ENCODE measurements at regions not wholly inside any gene's neighbourhood (a gene's known extent, or its start where the extent isn't known, plus 50 kb on each side); places are given as distances from the start of the nearest gene placed in this dataset.

DNA sequence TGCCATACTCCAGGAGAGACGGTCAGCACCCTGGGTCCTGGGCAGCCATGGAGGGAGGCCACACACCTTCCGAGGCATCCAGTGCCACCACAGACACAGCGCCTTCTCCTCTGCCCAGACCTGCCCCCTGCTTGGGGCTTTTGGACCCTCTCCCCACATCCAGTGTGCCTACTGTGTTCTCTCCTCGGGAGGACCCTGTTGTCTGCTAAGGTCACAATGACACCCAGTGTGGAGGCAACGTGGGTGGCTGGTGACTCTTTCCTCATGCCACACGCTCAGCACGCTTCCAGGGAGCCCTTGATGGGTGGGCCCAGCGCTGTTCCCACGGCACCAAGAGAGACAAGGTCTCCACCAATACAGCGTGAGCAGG, 251.9 kb downstream of the EIPR1 start:
- Histone ChIP-seq H3K9me3 (ENCODE audit: control insufficient read depth, insufficient read depth, low read length) (no peaks in the 10 kb centered on the region), H3K27ac (ENCODE audit: low read length) (no peak overlapping the region), H3K4me1 (ENCODE audit: control insufficient read depth, insufficient read depth, low read length) (no peaks in the 10 kb centered on the region), H3K36me3 (ENCODE audit: control insufficient read depth, insufficient read depth, low read length) (no peaks in the 10 kb centered on the region), H3K4me3 (ENCODE audit: low read length) (no peak overlapping the region), H3K27me3 (ENCODE audit: control insufficient read depth, insufficient read depth, low read length) (no peaks in the 10 kb centered on the region)
- intact Hi-C loops (cut with micrococcal nuclease): no loop called here
- DNase-seq (no peak), ATAC-seq (no peak)
- H3K9me3 Mint-ChIP-seq: no peaks in the 10 kb centered on the region
- no peak overlapping the region for H3K27ac Mint-ChIP-seq
- no peaks in the 10 kb centered on the region for H3K4me1 Mint-ChIP-seq
- peaks cover 0 to 4% of the 10 kb centered on the region in 2 donors for H3K27me3 Mint-ChIP-seq (ENCODE audit: low read depth in 2 of 2)
- H3K4me3 Mint-ChIP-seq: no peak overlapping the region
- WGBS (ENCODE audit: insufficient coverage): 92% methylated on average over 10 of the region's 10 CpGs
- H3K36me3 Mint-ChIP-seq: no peaks in the 10 kb centered on the region
- TF ChIP-seq, protein P1, sequence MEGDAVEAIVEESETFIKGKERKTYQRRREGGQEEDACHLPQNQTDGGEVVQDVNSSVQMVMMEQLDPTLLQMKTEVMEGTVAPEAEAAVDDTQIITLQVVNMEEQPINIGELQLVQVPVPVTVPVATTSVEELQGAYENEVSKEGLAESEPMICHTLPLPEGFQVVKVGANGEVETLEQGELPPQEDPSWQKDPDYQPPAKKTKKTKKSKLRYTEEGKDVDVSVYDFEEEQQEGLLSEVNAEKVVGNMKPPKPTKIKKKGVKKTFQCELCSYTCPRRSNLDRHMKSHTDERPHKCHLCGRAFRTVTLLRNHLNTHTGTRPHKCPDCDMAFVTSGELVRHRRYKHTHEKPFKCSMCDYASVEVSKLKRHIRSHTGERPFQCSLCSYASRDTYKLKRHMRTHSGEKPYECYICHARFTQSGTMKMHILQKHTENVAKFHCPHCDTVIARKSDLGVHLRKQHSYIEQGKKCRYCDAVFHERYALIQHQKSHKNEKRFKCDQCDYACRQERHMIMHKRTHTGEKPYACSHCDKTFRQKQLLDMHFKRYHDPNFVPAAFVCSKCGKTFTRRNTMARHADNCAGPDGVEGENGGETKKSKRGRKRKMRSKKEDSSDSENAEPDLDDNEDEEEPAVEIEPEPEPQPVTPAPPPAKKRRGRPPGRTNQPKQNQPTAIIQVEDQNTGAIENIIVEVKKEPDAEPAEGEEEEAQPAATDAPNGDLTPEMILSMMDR (IDR thresholded peaks at IDR 0.05): no peak

DNA sequence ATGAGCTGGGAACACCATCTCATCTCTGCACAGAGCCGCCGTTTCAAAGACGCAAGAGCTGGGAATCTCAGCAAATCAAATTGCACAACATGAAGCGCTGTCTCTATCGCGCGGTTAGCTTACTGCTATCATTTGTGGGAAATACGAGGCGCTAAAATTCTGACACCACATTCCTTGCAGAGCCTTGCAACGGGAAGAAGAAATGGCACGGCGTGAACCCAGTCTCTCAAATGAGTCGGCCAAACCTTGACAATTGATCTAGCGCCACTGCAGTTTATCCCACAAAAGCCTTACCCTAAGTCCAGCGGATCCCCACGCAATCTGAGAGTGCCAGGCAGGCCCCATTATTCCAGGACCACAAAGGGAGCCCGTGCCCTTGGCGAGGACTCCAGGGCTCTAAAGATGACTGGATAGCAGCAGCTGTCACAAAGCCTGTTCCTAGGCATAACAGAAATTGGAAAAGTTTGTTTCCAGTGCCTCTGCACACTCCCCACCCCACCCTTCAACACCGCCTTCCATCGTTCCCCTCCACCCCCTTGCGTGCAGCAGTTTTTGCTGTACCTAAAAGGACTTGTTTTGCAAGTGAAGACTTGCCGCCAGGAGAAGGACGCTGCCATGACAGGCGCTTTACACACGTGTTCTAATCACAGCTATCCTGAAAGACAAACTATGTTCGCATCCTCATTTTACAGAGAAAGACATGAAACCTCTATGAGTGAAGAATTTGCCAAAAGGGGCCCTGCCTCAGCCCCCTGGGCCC, 252.4 kb downstream of the EIPR1 start:
- H3K4me1 Mint-ChIP-seq: no peaks in the 10 kb centered on the region
- WGBS (ENCODE audit: insufficient coverage): 87% methylated on average over 26 of the region's 26 CpGs
- no peak for ATAC-seq
- H3K9me3 Mint-ChIP-seq: no peaks in the 10 kb centered on the region
- DNase-seq: no peak
- Histone ChIP-seq H3K27ac (ENCODE audit: low read length) (no peak overlapping the region), H3K36me3 (ENCODE audit: control insufficient read depth, insufficient read depth, low read length) (no peaks in the 10 kb centered on the region), H3K9me3 (ENCODE audit: control insufficient read depth, insufficient read depth, low read length) (no peaks in the 10 kb centered on the region), H3K4me1 (ENCODE audit: control insufficient read depth, insufficient read depth, low read length) (no peaks in the 10 kb centered on the region), H3K4me3 (ENCODE audit: low read length) (no peak overlapping the region), H3K27me3 (ENCODE audit: control insufficient read depth, insufficient read depth, low read length) (no peaks in the 10 kb centered on the region)
- H3K36me3 Mint-ChIP-seq: no peaks in the 10 kb centered on the region
- H3K27me3 Mint-ChIP-seq (ENCODE audit: low read depth in 2 of 2): no peaks in the 10 kb centered on the region
- no peak overlapping the region for H3K4me3 Mint-ChIP-seq
- H3K27ac Mint-ChIP-seq: no peak overlapping the region
- intact Hi-C loops (cut with micrococcal nuclease): no loop called here
- TF ChIP-seq, protein P1 (IDR thresholded peaks at IDR 0.05): no peak

DNA sequence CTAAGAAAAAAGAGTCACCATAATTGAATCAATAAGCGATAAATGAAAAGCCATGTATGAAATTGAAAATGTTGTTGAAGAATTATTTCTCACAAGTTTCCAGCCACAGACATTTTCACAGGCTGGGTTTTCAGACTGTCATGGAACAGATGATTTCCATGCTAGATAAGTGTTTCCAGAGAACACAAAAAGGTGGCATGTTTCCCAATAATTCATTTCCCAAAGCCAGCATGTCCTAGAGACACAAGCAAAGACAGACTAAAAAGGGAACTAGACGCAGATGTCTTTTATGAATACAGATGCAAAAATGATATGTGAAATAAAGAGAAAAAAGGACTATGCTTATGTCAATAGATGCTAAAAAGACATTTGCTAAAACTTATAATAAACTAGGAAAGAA, 255.1 kb downstream of the EIPR1 start:
- ATAC-seq (no peak), DNase-seq (no peak)
- Histone ChIP-seq H3K9me3 (ENCODE audit: control insufficient read depth, insufficient read depth, low read length) (no peaks in the 10 kb centered on the region), H3K36me3 (ENCODE audit: control insufficient read depth, insufficient read depth, low read length) (no peaks in the 10 kb centered on the region), H3K27me3 (ENCODE audit: control insufficient read depth, insufficient read depth, low read length) (no peaks in the 10 kb centered on the region), H3K4me3 (ENCODE audit: low read length) (no peak overlapping the region), H3K4me1 (ENCODE audit: control insufficient read depth, insufficient read depth, low read length) (no peaks in the 10 kb centered on the region), H3K27ac (ENCODE audit: low read length) (no peak overlapping the region)
- Mint-ChIP-seq H3K9me3 (no peaks in the 10 kb centered on the region), H3K4me3 (no peak overlapping the region), H3K27me3 (ENCODE audit: low read depth in 2 of 2) (no peaks in the 10 kb centered on the region), H3K4me1 (no peaks in the 10 kb centered on the region), H3K36me3 (no peaks in the 10 kb centered on the region), H3K27ac (no peak overlapping the region)
- 85% methylated on average over 2 of the region's 2 CpGs for WGBS (ENCODE audit: insufficient coverage)
- intact Hi-C loops (cut with micrococcal nuclease): no loop called here
- TF ChIP-seq, protein P1 (IDR thresholded peaks at IDR 0.05): no peak

DNA sequence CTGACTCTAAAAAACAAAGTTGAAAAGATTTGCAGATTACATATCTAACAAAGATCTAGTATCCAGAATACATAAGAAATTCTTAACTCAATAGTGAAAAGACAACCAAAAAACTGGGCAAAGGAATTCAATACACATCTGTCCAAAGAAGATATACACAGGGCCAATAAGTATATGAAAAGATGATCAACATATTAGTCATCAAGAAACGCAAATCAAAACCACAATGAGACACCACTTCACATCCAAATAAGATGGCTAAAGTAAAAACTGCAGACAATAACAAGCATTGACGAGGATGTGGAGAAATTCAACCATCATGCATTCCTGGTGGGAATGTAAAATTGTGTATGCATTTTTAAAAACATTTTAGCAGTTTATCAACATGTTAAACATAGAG, 256.0 kb downstream of the EIPR1 start:
- TF ChIP-seq, protein P1 (IDR thresholded peaks at IDR 0.05): no peak
- Mint-ChIP-seq H3K4me3 (no peak overlapping the region), H3K27ac (no peak overlapping the region), H3K36me3 (no peaks in the 10 kb centered on the region), H3K9me3 (no peaks in the 10 kb centered on the region), H3K4me1 (no peaks in the 10 kb centered on the region), H3K27me3 (ENCODE audit: low read depth in 2 of 2) (no peaks in the 10 kb centered on the region)
- DNase-seq: no peak
- no peaks in the 10 kb centered on the region for H3K9me3 ChIP-seq (ENCODE audit: control insufficient read depth, insufficient read depth, low read length)
- H3K4me1 ChIP-seq (ENCODE audit: control insufficient read depth, insufficient read depth, low read length): no peaks in the 10 kb centered on the region
- intact Hi-C loops (cut with micrococcal nuclease): no loop called here
- no peak overlapping the region for H3K4me3 ChIP-seq (ENCODE audit: low read length)
- no peaks in the 10 kb centered on the region for H3K27me3 ChIP-seq (ENCODE audit: control insufficient read depth, insufficient read depth, low read length)
- WGBS (ENCODE audit: insufficient coverage): no CpG with 5 or more reads among the region's 2 CpGs
- no peak overlapping the region for H3K27ac ChIP-seq (ENCODE audit: low read length)
- ATAC-seq: no peak
- H3K36me3 ChIP-seq (ENCODE audit: control insufficient read depth, insufficient read depth, low read length): no peaks in the 10 kb centered on the region
